ENCODE measurements at regions not wholly inside any gene's neighbourhood (a gene's known extent, or its start where the extent isn't known, plus 50 kb on each side); places are given as distances from the start of the nearest gene placed in this dataset.
"Not testable (repeated sequence)": the region's sequence is repeated elsewhere in the genome, so short reads cannot be mapped to it uniquely, and the experiment has no call there.

GRCh38 chr1:199596448-199596847 is 431.1 kb upstream of the NR5A2 start:
- TF ChIP-seq CTCF (IDR thresholded peaks at IDR 0.05; ENCODE audit: insufficient read depth, low read length, poor library complexity, severe bottlenecking); EZH2phosphoT487 (conservative IDR thresholded peaks at IDR 0.05; ENCODE audit: low read length): not testable (repeated sequence)
